ENCODE measurements at regions not wholly inside any gene's neighbourhood (a gene's known extent, or its start where the extent isn't known, plus 50 kb on each side); places are given as distances from the start of the nearest gene placed in this dataset.

GRCh38 chr2:129192117-129192516 is 787.3 kb upstream of the RAB6C start:
- TF ChIP-seq CTCF (IDR thresholded peaks at IDR 0.05; ENCODE audit: low read depth, low read length, poor library complexity, severe bottlenecking), result peak; percentile 40
- TF ChIP-seq EZH2phosphoT487 (IDR thresholded peaks at IDR 0.05; ENCODE audit: borderline replicate concordance, low read length), result no peak

All from DOHH2 (cell line).